Keratinocyte (primary cell): ENCODE measurements at regions not wholly inside any gene's neighbourhood (a gene's known extent, or its start where the extent isn't known, plus 50 kb on each side); places are given as distances from the start of the nearest gene placed in this dataset.
"Not testable (repeated sequence)": the region's sequence is repeated elsewhere in the genome, so short reads cannot be mapped to it uniquely, and the experiment has no call there.

ENCODE experiments used
- DNase-seq: peaks from one replicate; pipeline ENCODE4 v3.0.0-alpha.2; 2011; ENCODE audit warnings: low read depth, missing footprints, low spot score
- FAIRE-seq: peaks from 2 replicates; lab custom pipeline; 2011; peaks lifted over from hg19 to GRCh38; lab: Jason Lieb, UNC
- H2AFZ ChIP-seq: 2 replicates; pipeline ENCODE4 v1.6.0; 2012; ENCODE audit warnings: low read length, control low read depth, inconsistent platforms; ENCODE audit not compliant: control insufficient read depth
- H3K27ac ChIP-seq: 2 replicates; pipeline ENCODE4 v1.5.1; 2011; ENCODE audit warnings: low read length; ENCODE audit not compliant: control insufficient read depth, insufficient read depth
- H3K27me3 ChIP-seq: 3 replicates; pipeline ENCODE4 v1.6.0; 2011; ENCODE audit warnings: low read length; ENCODE audit not compliant: control insufficient read depth, insufficient read depth; ENCODE audit errors: extremely low read depth
- H3K36me3 ChIP-seq, 2 experiments: 2 replicates in 1 of 2; 3 replicates in 1 of 2; pipeline ENCODE4 v1.5.1; 2011; ENCODE audit warnings: low read length in 2 of 2, mild to moderate bottlenecking in 1 of 2; ENCODE audit not compliant: control insufficient read depth in 2 of 2, insufficient read depth in 2 of 2; ENCODE audit errors: extremely low read depth in 1 of 2
- H3K4me1 ChIP-seq: 3 replicates; pipeline ENCODE4 v1.5.1; 2011; ENCODE audit warnings: low read length; ENCODE audit not compliant: control insufficient read depth, insufficient read depth; ENCODE audit errors: extremely low read depth
- H3K4me2 ChIP-seq: 3 replicates; pipeline ENCODE4 v1.6.0; 2011; ENCODE audit warnings: low read depth, low read length; ENCODE audit not compliant: control insufficient read depth, insufficient read depth; ENCODE audit errors: extremely low read depth
- H3K4me3 ChIP-seq, 3 experiments: fragments of 200-600 bp in 1 of 3; sonication (generic) in 1 of 3; 2 replicates in 2 of 3; 3 replicates in 1 of 3; pipeline ENCODE4 v1.5.1; 2011 to 2016; ENCODE audit warnings: low read length in 3 of 3, mild to moderate bottlenecking in 3 of 3, control low read depth in 2 of 3, inconsistent platforms in 1 of 3, low read depth in 1 of 3, mixed read lengths in 1 of 3, mixed run types in 1 of 3, moderate library complexity in 1 of 3; ENCODE audit not compliant: control insufficient read depth in 2 of 3, insufficient read depth in 2 of 3; ENCODE audit errors: extremely low read depth in 1 of 3
- H3K79me2 ChIP-seq: 2 replicates; pipeline ENCODE4 v1.6.0; 2012; ENCODE audit warnings: low read length; ENCODE audit not compliant: control insufficient read depth, insufficient read depth
- H3K9ac ChIP-seq: 3 replicates; pipeline ENCODE4 v1.6.0; 2011; ENCODE audit warnings: low read length; ENCODE audit not compliant: control insufficient read depth, insufficient read depth; ENCODE audit errors: extremely low read depth
- H3K9me1 ChIP-seq: 3 replicates; pipeline ENCODE4 v1.6.0; 2011; ENCODE audit warnings: low read length; ENCODE audit not compliant: control insufficient read depth, insufficient read depth; ENCODE audit errors: extremely low read depth
- H3K9me3 ChIP-seq: 2 replicates; pipeline ENCODE4 v1.5.1; 2012; ENCODE audit warnings: low read depth, low read length; ENCODE audit not compliant: control insufficient read depth
- H4K20me1 ChIP-seq: 3 replicates; pipeline ENCODE4 v1.6.0; 2011; ENCODE audit warnings: low read length; ENCODE audit not compliant: control insufficient read depth, insufficient read depth; ENCODE audit errors: extremely low read depth
- CTCF ChIP-seq, 3 experiments: IDR thresholded peaks in 1 of 3; conservative IDR thresholded peaks in 1 of 3; optimal IDR thresholded peaks in 1 of 3; 2 replicates in 2 of 3; 3 replicates in 1 of 3; pipeline versions ENCODE3 to v1.5.1; 2011; ENCODE audit warnings: low read length in 3 of 3, mild to moderate bottlenecking in 3 of 3, moderate library complexity in 2 of 3, control low read depth in 1 of 3, inconsistent platforms in 1 of 3; ENCODE audit not compliant: insufficient read depth in 2 of 3; ENCODE audit errors: extremely low read depth in 1 of 3
- dilution Hi-C: fragments of 300-500 bp; cut with MboI; formaldehyde crosslinking; loops from one replicate; pipeline ENCODE4 v1.7.0; 2020; ENCODE audit warnings: low sequenced_read_pairs; ENCODE audit not compliant: extremely low pct_ligation_motif_present

- H2AFZ ChIP-seq, FAIRE-seq, H3K9ac ChIP-seq, DNase-seq, H3K4me2 ChIP-seq, dilution Hi-C loops, H3K79me2 ChIP-seq, H3K27ac ChIP-seq, H3K27me3 ChIP-seq, H4K20me1 ChIP-seq, H3K36me3 ChIP-seq, H3K4me1 ChIP-seq, H3K9me1 ChIP-seq, H3K9me3 ChIP-seq, H3K4me3 ChIP-seq: not testable (repeated sequence)
Observed at GRCh38 chr4:190118519-190118918, 54.2 kb downstream of the DBET start.

- H3K9ac ChIP-seq, H4K20me1 ChIP-seq, H3K27me3 ChIP-seq: not testable (repeated sequence)
Observed at GRCh38 chr4:190119474-190119873, 54.1 kb upstream of the DUX4 start.

GRCh38 chr4:190120111-190120514 is 53.5 kb upstream of the DUX4 start:
- H3K9me3 ChIP-seq, H3K27ac ChIP-seq, H3K79me2 ChIP-seq, H2AFZ ChIP-seq, H3K27me3 ChIP-seq, H3K36me3 ChIP-seq, H4K20me1 ChIP-seq, H3K9ac ChIP-seq, dilution Hi-C loops, H3K4me1 ChIP-seq, H3K4me2 ChIP-seq, FAIRE-seq, H3K4me3 ChIP-seq, DNase-seq, H3K9me1 ChIP-seq: not testable (repeated sequence)
- TF ChIP-seq CTCF (optimal IDR thresholded peaks at IDR 0.05 in 1 of 3, IDR thresholded peaks at IDR 0.05 in 1 of 3, conservative IDR thresholded peaks at IDR 0.05 in 1 of 3; ENCODE audit: extremely low read depth in 1 of 3, insufficient read depth in 2 of 3, low read length in 3 of 3), result peak in 1 of 3 experiments; percentile 41

More at GRCh38 chr4:190119474-190119873, 54.1 kb upstream of the DUX4 start:
- H3K9me3 ChIP-seq, H3K4me3 ChIP-seq, H3K79me2 ChIP-seq, H3K27ac ChIP-seq, dilution Hi-C loops, DNase-seq, H3K36me3 ChIP-seq, FAIRE-seq, H2AFZ ChIP-seq, H3K4me2 ChIP-seq, H3K4me1 ChIP-seq, H3K9me1 ChIP-seq: not testable (repeated sequence)
